ENCODE measurements at regions not wholly inside any gene's neighbourhood (a gene's known extent, or its start where the extent isn't known, plus 50 kb on each side); places are given as distances from the start of the nearest gene placed in this dataset.

GRCh38 chr13:84684804-84685203 lies 802.5 kb upstream of the SLITRK1 start:
- H3K36me3 Mint-ChIP-seq (ENCODE audit: low read depth): no peaks in the 10 kb centered on the region
- no peaks in the 10 kb centered on the region for H3K4me1 ChIP-seq (ENCODE audit: insufficient read depth)
- H2AFZ ChIP-seq: no peak overlapping the region
- H3F3A ChIP-seq (replicated peaks; ENCODE audit: low read depth): no peaks in the 10 kb centered on the region
- no peak overlapping the region for H3K4me3 ChIP-seq
- H3K79me2 ChIP-seq (replicated peaks; ENCODE audit: insufficient read depth): no peaks in the 10 kb centered on the region
- H3K27me3 Mint-ChIP-seq (ENCODE audit: insufficient read depth, low read depth, poor library complexity): no peaks in the 10 kb centered on the region
- H4K20me1 ChIP-seq (replicated peaks; ENCODE audit: insufficient read depth): no peaks in the 10 kb centered on the region
- no peak for ATAC-seq
- TF ChIP-seq ZNF331 (CRISPR knock-in tag; IDR thresholded peaks at IDR 0.05; ENCODE audit: low read depth) (no peak), STAT1 (IDR thresholded peaks at IDR 0.05; ENCODE audit: unreplicated experiment) (no peak), POLR2AphosphoS5 (IDR thresholded peaks at IDR 0.05; ENCODE audit: low read depth) (no peak), EZH2 (IDR thresholded peaks at IDR 0.05; ENCODE audit: low read depth, unreplicated experiment) (no peak), CTCF (conservative IDR thresholded peaks at IDR 0.05; ENCODE audit: low read depth in 2 of 2) (no peak), REST (IDR thresholded peaks at IDR 0.05; ENCODE audit: unreplicated experiment) (no peak), EZH2phosphoT487 (IDR thresholded peaks at IDR 0.05; ENCODE audit: unreplicated experiment) (no peak), NANOG (IDR thresholded peaks at IDR 0.05; ENCODE audit: borderline replicate concordance) (no peak), ETS1 (IDR thresholded peaks at IDR 0.05) (no peak), ZNF114 (CRISPR knock-in tag; IDR thresholded peaks at IDR 0.05) (no peak), CREB1 (CRISPR knock-in tag; IDR thresholded peaks at IDR 0.05; ENCODE audit: low read depth) (no peak)
- no peak overlapping the region for H3K27ac ChIP-seq (ENCODE audit: low read depth)
- no peaks in the 10 kb centered on the region for H3K36me3 ChIP-seq (ENCODE audit: insufficient read depth)
- no peak overlapping the region for H3K4me3 Mint-ChIP-seq
- no peak overlapping the region for H3K27ac Mint-ChIP-seq
- no peak for DNase-seq (ENCODE audit: low spot score)
- no peak overlapping the region for H3K4me2 ChIP-seq
- no peaks in the 10 kb centered on the region for H3K27me3 ChIP-seq (ENCODE audit: insufficient read depth)
- peaks cover 9% of the 10 kb centered on the region; the same call in 2 of the 3 replicates for H3K9me3 Mint-ChIP-seq
- H3K4me1 Mint-ChIP-seq: no peaks in the 10 kb centered on the region
- H3K9me2 ChIP-seq (ENCODE audit: insufficient read depth): no peaks in the 10 kb centered on the region
